IMR-90 (cell line): ENCODE measurements at regions not wholly inside any gene's neighbourhood (a gene's known extent, or its start where the extent isn't known, plus 50 kb on each side); places are given as distances from the start of the nearest gene placed in this dataset.

Experiments
- ATAC-seq: fragments of 200-7000 bp; cut with Tn5 transposase; 2 replicates; pipeline ENCODE4 v1.9.1; 2020; ENCODE audit warnings: low read depth, mild to moderate bottlenecking, moderate library complexity
- BruUV-seq: library from RNA; stranded (reverse); fragments of 400-500 nt; replicated peaks from 2 replicates; lab custom pipeline; 2021; lab: Mats Ljungman, UMichigan
- CTCF ChIA-PET: fragments of 300-600 bp; formaldehyde crosslinking; extraction: SDS; loops from one replicate; lab custom pipeline; 2021; ENCODE audit warnings: antibody characterized with exemption; lab: Yijun Ruan, JAX
- POLR2A ChIA-PET: fragments of 300-600 bp; sonication (Branson Sonifier 250); formaldehyde crosslinking; loops from one replicate; lab custom pipeline; 2022; ENCODE audit warnings: antibody characterized with exemption; ENCODE audit not compliant: unreplicated experiment; lab: Charles Lee
- DNase-seq: peaks from one replicate; pipeline ENCODE4 v3.0.0; 2013
- H2AFZ ChIP-seq: replicated peaks from 2 replicates; pipeline ENCODE3; 2013; ENCODE audit warnings: low read length, mild to moderate bottlenecking; ENCODE audit not compliant: poor library complexity
- H2AK5ac ChIP-seq: 2 replicates; pipeline ENCODE4 v1.6.1; 2013; ENCODE audit warnings: low read depth, low read length, inconsistent platforms
- H2AK9ac ChIP-seq: replicated peaks from 2 replicates; pipeline ENCODE3; 2013; ENCODE audit warnings: mild to moderate bottlenecking, low read depth, low read length, moderate library complexity; ENCODE audit not compliant: poor library complexity
- H2BK120ac ChIP-seq: 2 replicates; pipeline ENCODE4 v1.6.1; 2013; ENCODE audit warnings: low read depth, low read length, inconsistent platforms
- H2BK15ac ChIP-seq: 3 replicates; pipeline ENCODE4 v1.6.1; 2013; ENCODE audit warnings: low read depth, low read length, inconsistent platforms
- H2BK20ac ChIP-seq: 2 replicates; pipeline ENCODE4 v1.6.1; 2013; ENCODE audit warnings: low read depth, mild to moderate bottlenecking, inconsistent platforms, low read length, moderate library complexity
- H2BK5ac ChIP-seq: 2 replicates; pipeline ENCODE4 v1.6.1; 2013; ENCODE audit warnings: mild to moderate bottlenecking, low read depth, low read length, inconsistent platforms; ENCODE audit not compliant: poor library complexity, severe bottlenecking
- H3K14ac ChIP-seq: replicated peaks from 2 replicates; pipeline ENCODE4 v1.6.1; 2013; ENCODE audit warnings: low read depth, low read length, inconsistent platforms
- H3K18ac ChIP-seq: 2 replicates; pipeline ENCODE4 v1.6.1; 2013; ENCODE audit warnings: low read depth, low read length, control low read depth
- H3K23ac ChIP-seq: 2 replicates; pipeline ENCODE4 v1.6.1; 2013; ENCODE audit warnings: low read depth, low read length, inconsistent platforms
- H3K27ac ChIP-seq: 2 replicates; pipeline ENCODE4 v1.5.1; 2013; ENCODE audit warnings: mild to moderate bottlenecking, control low read depth, low read length; ENCODE audit not compliant: insufficient read depth
- H3K27me3 ChIP-seq: 2 replicates; pipeline ENCODE4 v1.6.1; 2013; ENCODE audit warnings: low read length; ENCODE audit not compliant: control insufficient read depth, insufficient read depth
- H3K36me3 ChIP-seq: 2 replicates; pipeline ENCODE4 v1.6.1; 2013; ENCODE audit warnings: low read length, mixed read lengths; ENCODE audit not compliant: control insufficient read depth, insufficient read depth
- H3K4ac ChIP-seq: 2 replicates; pipeline ENCODE4 v1.6.1; 2013; ENCODE audit warnings: low read depth, low read length, inconsistent platforms
- H3K4me1 ChIP-seq: 2 replicates; pipeline ENCODE4 v1.6.1; 2013; ENCODE audit warnings: low read length, mixed read lengths; ENCODE audit not compliant: control insufficient read depth, insufficient read depth
- H3K4me2 ChIP-seq: 2 replicates; pipeline ENCODE4 v1.6.1; 2013; ENCODE audit warnings: low read depth, mild to moderate bottlenecking, control low read depth, low read length, moderate library complexity
- H3K4me3 ChIP-seq: 2 replicates; pipeline ENCODE4 v1.5.1; 2013; ENCODE audit warnings: low read depth, mild to moderate bottlenecking, control low read depth, low read length, moderate library complexity; ENCODE audit not compliant: insufficient read depth
- H3K56ac ChIP-seq: 2 replicates; pipeline ENCODE4 v1.6.1; 2013; ENCODE audit warnings: low read length, inconsistent platforms; ENCODE audit not compliant: insufficient read depth; ENCODE audit errors: extremely low read depth
- H3K79me1 ChIP-seq, 2 experiments: 2 replicates each; pipeline ENCODE4 v1.6.1; 2013; ENCODE audit warnings: low read length in 2 of 2, inconsistent platforms in 1 of 2, low read depth in 1 of 2
- H3K9ac ChIP-seq: 2 replicates; pipeline ENCODE4 v1.6.1; 2013; ENCODE audit warnings: low read depth, low read length, control low read depth
- H3K9me1 ChIP-seq: 2 replicates; pipeline ENCODE4 v1.6.1; 2013; ENCODE audit warnings: low read length, inconsistent platforms; ENCODE audit not compliant: insufficient read depth
- H3K9me3 ChIP-seq: 2 replicates; pipeline ENCODE4 v1.6.1; 2013; ENCODE audit warnings: low read length; ENCODE audit not compliant: control insufficient read depth, insufficient read depth
- H4K20me1 ChIP-seq: 2 replicates; pipeline ENCODE4 v1.6.1; 2013; ENCODE audit warnings: low read length, inconsistent platforms; ENCODE audit not compliant: insufficient read depth
- H4K5ac ChIP-seq: 2 replicates; pipeline ENCODE4 v1.6.1; 2013; ENCODE audit warnings: mild to moderate bottlenecking, low read depth, low read length, control low read depth
- H4K8ac ChIP-seq, 2 experiments: 2 replicates each; pipeline ENCODE4 v1.6.1; 2013; ENCODE audit warnings: low read depth in 2 of 2, low read length in 2 of 2, control low read depth in 1 of 2, inconsistent platforms in 1 of 2
- H4K91ac ChIP-seq: 2 replicates; pipeline ENCODE4 v1.6.1; 2013; ENCODE audit warnings: low read depth, low read length, inconsistent platforms; ENCODE audit not compliant: insufficient read depth
- BHLHE40 ChIP-seq: fragments of 150-350 bp; IDR thresholded peaks from 2 replicates; pipeline ENCODE4 v1.6.1; 2016; ENCODE audit warnings: mild to moderate bottlenecking, low read depth, low read length
- CEBPB ChIP-seq: IDR thresholded peaks from 2 replicates; pipeline ENCODE4 v1.6.1; 2012; ENCODE audit warnings: low read depth, low read length, improper control_type of control experiment
- CHD1 ChIP-seq: IDR thresholded peaks from 2 replicates; pipeline ENCODE4 v1.6.1; 2012; ENCODE audit warnings: low read depth, low read length, improper control_type of control experiment
- CTCF ChIP-seq: conservative IDR thresholded peaks from 2 replicates; pipeline ENCODE4 v1.5.1; 2012; ENCODE audit warnings: mild to moderate bottlenecking, low read depth, low read length, improper control_type of control experiment
- FOS ChIP-seq: fragments of 150-350 bp; IDR thresholded peaks from 2 replicates; pipeline ENCODE4 v1.6.1; 2016; ENCODE audit warnings: low read depth, low read length
- MAFK ChIP-seq: IDR thresholded peaks from 2 replicates; pipeline ENCODE4 v1.6.1; 2012; ENCODE audit warnings: low read depth, low read length, improper control_type of control experiment
- MAZ ChIP-seq: IDR thresholded peaks from 2 replicates; pipeline ENCODE4 v1.6.1; 2012; ENCODE audit warnings: low read depth, mild to moderate bottlenecking, low read length, improper control_type of control experiment, moderate library complexity, borderline replicate concordance
- MXI1 ChIP-seq: IDR thresholded peaks from 2 replicates; pipeline ENCODE4 v1.6.1; 2012; ENCODE audit warnings: low read depth, mild to moderate bottlenecking, low read length, moderate library complexity, borderline replicate concordance
- NFE2L2 ChIP-seq: fragments of 150-350 bp; IDR thresholded peaks from 2 replicates; pipeline ENCODE4 v1.6.1; 2016; ENCODE audit warnings: low read depth, mild to moderate bottlenecking, low read length
- POLR2A ChIP-seq: IDR thresholded peaks from 2 replicates; pipeline ENCODE4 v1.6.1; 2012; ENCODE audit warnings: mild to moderate bottlenecking, low read depth, low read length
- RAD21 ChIP-seq: IDR thresholded peaks from 2 replicates; pipeline ENCODE4 v1.6.1; 2012; ENCODE audit warnings: low read length, improper control_type of control experiment
- RCOR1 ChIP-seq: IDR thresholded peaks from 2 replicates; pipeline ENCODE4 v1.6.1; 2012; ENCODE audit warnings: mild to moderate bottlenecking, low read length, improper control_type of control experiment; ENCODE audit not compliant: insufficient replicate concordance
- RFX5 ChIP-seq: IDR thresholded peaks from 2 replicates; pipeline ENCODE4 v1.8.0; 2012; ENCODE audit warnings: low read depth, mild to moderate bottlenecking, low read length, moderate library complexity
- SMC3 ChIP-seq: fragments of 150-350 bp; IDR thresholded peaks from 2 replicates; pipeline ENCODE4 v1.6.1; 2016; ENCODE audit warnings: low read depth, mild to moderate bottlenecking, antibody characterized with exemption, low read length, moderate library complexity
- WGBS, 2 experiments: methylation state at CpG; one replicate each; pipeline versions ENCODE4 v1.1.5 to v1.1.7; 2013; ENCODE audit warnings: missing lambda C conversion rate in 2 of 2; ENCODE audit not compliant: insufficient read length in 1 of 2; ENCODE audit errors: extremely low coverage in 2 of 2; 5-methylcytosine and 5-hydroxymethylcytosine counted together
- dilution Hi-C: fragments of 300-500 bp; cut with HindIII; formaldehyde crosslinking; loops from one replicate; pipeline ENCODE4 v1.14.3; 2018; ENCODE audit warnings: low sequenced_read_pairs; ENCODE audit not compliant: unreplicated experiment
- in situ Hi-C: fragments of 300-500 bp; cut with MboI; formaldehyde crosslinking; loops from 3 replicates; pipeline ENCODE4 v1.14.3; 2019; ENCODE audit warnings: low sequenced_read_pairs, inconsistent platforms, mixed read lengths
- intact Hi-C: fragments of 100-400 bp; cut with micrococcal nuclease; formaldehyde crosslinking; loops from 2 replicates; pipeline ENCODE4 v1.10.0; 2022
- TF ChIP-seq, protein P1 (sequence below): fragments of 150-350 bp; IDR thresholded peaks from 2 replicates; pipeline ENCODE4 v1.6.1; 2017; ENCODE audit warnings: mild to moderate bottlenecking, antibody characterized with exemption, low read length, low read depth
- TF ChIP-seq, protein P2 (sequence below): fragments of 150-350 bp; IDR thresholded peaks from 2 replicates; pipeline ENCODE4 v1.6.1; 2016; ENCODE audit warnings: low read depth, mild to moderate bottlenecking, low read length, moderate library complexity, borderline replicate concordance

GRCh38 chr1:242828828-242829227 lies 304.3 kb upstream of the PLD5 start:
- Histone ChIP-seq H3K36me3 (no peaks in the 10 kb centered on the region), H2AK5ac (no peak overlapping the region), H4K8ac (no peak overlapping the region), H2BK5ac (no peak overlapping the region), H3K23ac (no peak overlapping the region), H3K9me3 (peaks cover 7% of the 10 kb centered on the region), H3K4me2 (no peak overlapping the region), H2AK9ac (no peak overlapping the region), H3K4me3 (no peak overlapping the region), H2AFZ (no peak overlapping the region), H3K4me1 (no peaks in the 10 kb centered on the region), H3K27me3 (no peaks in the 10 kb centered on the region), H2BK15ac (no peak overlapping the region), H3K9ac (no peak overlapping the region), H4K91ac (no peak overlapping the region), H3K9me1 (no peaks in the 10 kb centered on the region), H3K56ac (no peak overlapping the region), H3K14ac (no peak overlapping the region), H2BK20ac (no peak overlapping the region), H4K20me1 (no peaks in the 10 kb centered on the region), H4K5ac (no peak overlapping the region), H3K18ac (no peak overlapping the region), H3K27ac (no peak overlapping the region), H3K4ac (no peak overlapping the region), H3K79me1 (no peaks in the 10 kb centered on the region), H2BK120ac (no peak overlapping the region)
- ChIA-PET POLR2A (no interaction called here), CTCF (no interaction called here)
- ATAC-seq, result no peak
- intact Hi-C loops (no loop called here), in situ Hi-C loops (no loop called here), dilution Hi-C loops (no loop called here)
- no TSS peak for BruUV-seq
- no CpG with 5 or more reads among the region's 4 CpGs for WGBS, 2 experiments
- no peak for TF ChIP-seq CTCF
- TF ChIP-seq MAFK, result no peak
- TF ChIP-seq MXI1, result no peak
- TF ChIP-seq SMC3, result no peak
- no peak for TF ChIP-seq BHLHE40
- TF ChIP-seq, protein P1, sequence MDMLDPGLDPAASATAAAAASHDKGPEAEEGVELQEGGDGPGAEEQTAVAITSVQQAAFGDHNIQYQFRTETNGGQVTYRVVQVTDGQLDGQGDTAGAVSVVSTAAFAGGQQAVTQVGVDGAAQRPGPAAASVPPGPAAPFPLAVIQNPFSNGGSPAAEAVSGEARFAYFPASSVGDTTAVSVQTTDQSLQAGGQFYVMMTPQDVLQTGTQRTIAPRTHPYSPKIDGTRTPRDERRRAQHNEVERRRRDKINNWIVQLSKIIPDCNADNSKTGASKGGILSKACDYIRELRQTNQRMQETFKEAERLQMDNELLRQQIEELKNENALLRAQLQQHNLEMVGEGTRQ, result no peak
- no peak for TF ChIP-seq POLR2A
- no peak for TF ChIP-seq MAZ
- no peak for TF ChIP-seq CEBPB
- TF ChIP-seq FOS, result no peak
- no peak for TF ChIP-seq CHD1
- TF ChIP-seq, protein P2, sequence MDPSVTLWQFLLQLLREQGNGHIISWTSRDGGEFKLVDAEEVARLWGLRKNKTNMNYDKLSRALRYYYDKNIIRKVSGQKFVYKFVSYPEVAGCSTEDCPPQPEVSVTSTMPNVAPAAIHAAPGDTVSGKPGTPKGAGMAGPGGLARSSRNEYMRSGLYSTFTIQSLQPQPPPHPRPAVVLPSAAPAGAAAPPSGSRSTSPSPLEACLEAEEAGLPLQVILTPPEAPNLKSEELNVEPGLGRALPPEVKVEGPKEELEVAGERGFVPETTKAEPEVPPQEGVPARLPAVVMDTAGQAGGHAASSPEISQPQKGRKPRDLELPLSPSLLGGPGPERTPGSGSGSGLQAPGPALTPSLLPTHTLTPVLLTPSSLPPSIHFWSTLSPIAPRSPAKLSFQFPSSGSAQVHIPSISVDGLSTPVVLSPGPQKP, result no peak
- no peak for TF ChIP-seq RAD21
- TF ChIP-seq RFX5, result no peak
- no peak for TF ChIP-seq NFE2L2
- no peak for TF ChIP-seq RCOR1
- no peak for DNase-seq
